ENCODE measurements at regions not wholly inside any gene's neighbourhood (a gene's known extent, or its start where the extent isn't known, plus 50 kb on each side); places are given as distances from the start of the nearest gene placed in this dataset.

DNA sequence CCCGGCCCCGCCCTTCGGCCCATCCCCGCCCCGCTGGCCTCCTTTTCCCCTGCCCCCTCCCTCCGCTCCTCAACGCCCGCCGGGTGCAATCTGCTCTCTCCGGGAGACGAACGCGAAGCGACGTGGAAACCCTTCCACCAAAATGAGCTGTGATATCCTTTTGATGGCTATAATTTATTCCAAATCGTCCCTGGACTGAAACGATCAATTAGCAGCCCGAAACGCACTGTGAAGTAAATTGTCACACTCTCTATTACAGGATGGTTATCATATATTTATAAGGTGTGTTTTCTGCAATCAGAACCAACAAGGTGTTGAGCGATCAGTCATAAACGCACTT lies 134.6 kb upstream of the BARHL2 start:
- Histone ChIP-seq H3K27me3 (no peaks in the 10 kb centered on the region), H3K9me3 (no peaks in the 10 kb centered on the region), H3K4me1 (peaks cover 0 to 22% (median 0%) of the 10 kb centered on the region in 3 donors), H3K36me3 (no peaks in the 10 kb centered on the region), H3K4me3 (peak overlapping the region; percentile 55 to 77), H3K27ac (peak overlapping the region in 1 of 4 donors; percentile 70)
- no peak for ATAC-seq
- TF ChIP-seq POLR2AphosphoS5 (IDR thresholded peaks at IDR 0.05), result no peak
- no peak for TF ChIP-seq EP300 (IDR thresholded peaks at IDR 0.05)
- TF ChIP-seq POLR2A (IDR thresholded peaks at IDR 0.05), result no peak
- TF ChIP-seq CTCF (IDR thresholded peaks at IDR 0.05), result no peak
- 0 to 14% methylated on average over 1 to 6 of the region's 21 CpGs for WGBS, 2 donors (ENCODE audit: low coverage in 1 of 2)

GRCh38 chr1:90850898-90851710 lies 134.0 kb upstream of the BARHL2 start:
- TF ChIP-seq EP300 (IDR thresholded peaks at IDR 0.05) (no peak), POLR2A (IDR thresholded peaks at IDR 0.05) (peak in 1 of 2 donors; percentile 9), POLR2AphosphoS5 (IDR thresholded peaks at IDR 0.05) (no peak), CTCF (IDR thresholded peaks at IDR 0.05) (peak; percentile 51 to 96 (median 73))
- peak; percentile 96 for ATAC-seq
- Histone ChIP-seq H3K9me3 (no peaks in the 10 kb centered on the region), H3K27ac (peak overlapping the region in 2 of 4 donors; percentile 44 to 70), H3K4me1 (peaks cover 0 to 22% (median 0%) of the 10 kb centered on the region in 3 donors), H3K36me3 (no peaks in the 10 kb centered on the region), H3K4me3 (peak overlapping the region; percentile 55 to 77), H3K27me3 (no peaks in the 10 kb centered on the region)
- 0% methylated on average over 2 of the region's 79 CpGs; no CpG with 5 or more reads in 1 of the 2 donors for WGBS, 2 donors (ENCODE audit: low coverage in 1 of 2)

DNA sequence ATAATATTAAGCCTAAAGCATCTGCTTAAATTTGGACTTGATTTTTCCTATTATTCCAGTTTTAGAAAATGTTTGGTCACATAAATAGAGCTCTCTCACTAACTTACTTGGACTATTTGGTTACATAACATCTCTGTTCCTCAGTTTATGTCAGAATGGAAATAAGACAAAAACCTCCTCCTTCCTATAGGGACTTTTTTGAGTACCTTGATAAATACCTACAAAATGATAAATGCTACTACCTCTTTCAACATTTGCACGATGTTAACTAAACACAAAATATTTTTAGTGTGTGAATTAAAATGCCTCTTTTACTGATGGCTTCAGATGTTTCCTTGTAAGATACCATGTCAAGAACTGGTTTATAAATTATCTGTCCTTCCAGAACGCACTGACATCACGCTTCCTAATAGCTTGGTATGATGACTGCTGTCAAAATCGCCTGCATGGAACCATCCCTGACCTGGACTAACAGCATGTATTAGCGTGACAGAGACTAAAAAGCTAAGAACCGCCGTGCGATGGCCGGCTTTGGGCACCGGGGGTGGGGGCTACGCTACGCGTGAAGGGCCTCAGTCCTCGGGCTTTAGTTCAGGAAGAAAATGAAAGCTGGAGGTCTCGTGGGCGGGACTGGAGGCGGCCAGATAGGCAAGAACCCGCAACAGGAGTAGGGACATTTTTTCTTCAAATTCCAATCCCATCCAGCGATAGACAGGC lies 133.2 kb upstream of the BARHL2 start:
- Histone ChIP-seq H3K36me3 (no peaks in the 10 kb centered on the region), H3K27me3 (no peaks in the 10 kb centered on the region), H3K4me3 (peak overlapping the region; percentile 55 to 77), H3K9me3 (no peaks in the 10 kb centered on the region), H3K4me1 (peaks cover 0 to 22% (median 0%) of the 10 kb centered on the region in 3 donors), H3K27ac (peak overlapping the region in 1 of 4 donors; percentile 70)
- peak; percentile 34 for ATAC-seq
- TF ChIP-seq POLR2AphosphoS5 (IDR thresholded peaks at IDR 0.05), result no peak
- no peak for TF ChIP-seq EP300 (IDR thresholded peaks at IDR 0.05)
- TF ChIP-seq CTCF (IDR thresholded peaks at IDR 0.05), result no peak
- no peak for TF ChIP-seq POLR2A (IDR thresholded peaks at IDR 0.05)
- WGBS, 2 donors (ENCODE audit: low coverage in 1 of 2), result 8 to 28% methylated on average over 8 to 13 of the region's 19 CpGs

DNA sequence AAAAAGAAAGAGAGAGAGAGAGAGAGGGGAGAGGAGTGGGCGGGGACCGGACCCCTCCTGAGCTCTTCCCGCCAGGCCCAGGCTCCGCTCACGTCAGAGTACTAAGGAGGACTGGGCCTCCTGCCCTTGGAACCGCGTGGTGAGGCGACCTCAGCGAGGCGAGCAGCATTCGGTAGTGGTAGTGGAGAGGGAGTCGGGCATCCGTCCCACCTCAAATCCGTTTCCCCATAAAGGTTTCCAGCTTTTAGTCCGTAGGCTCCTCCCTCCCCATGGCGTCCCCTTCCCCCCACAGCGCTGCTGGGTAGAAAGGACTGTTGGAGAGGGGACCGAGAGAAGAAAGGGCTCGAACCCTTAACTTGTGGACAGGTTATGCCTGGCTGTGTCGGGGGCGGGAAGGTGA lies 124.4 kb upstream of the BARHL2 start:
- TF ChIP-seq POLR2A (IDR thresholded peaks at IDR 0.05) (no peak), EP300 (IDR thresholded peaks at IDR 0.05) (no peak), POLR2AphosphoS5 (IDR thresholded peaks at IDR 0.05) (no peak), CTCF (IDR thresholded peaks at IDR 0.05) (no peak)
- 19 to 40% methylated on average over 2 to 13 of the region's 21 CpGs for WGBS, 2 donors (ENCODE audit: low coverage in 1 of 2)
- peaks cover 0 to 2% (median under 1%) of the 10 kb centered on the region in 3 donors for H3K4me1 ChIP-seq
- H3K4me3 ChIP-seq, result no peak overlapping the region
- ATAC-seq, result no peak
- peaks cover 58% of the 10 kb centered on the region for H3K27me3 ChIP-seq
- H3K36me3 ChIP-seq, result no peaks in the 10 kb centered on the region
- no peak overlapping the region for H3K27ac ChIP-seq
- no peaks in the 10 kb centered on the region for H3K9me3 ChIP-seq
